NCI-H146 treated with DMSO at 0.1 percent for 48 hours (cell line): ENCODE measurements at regions not wholly inside any gene's neighbourhood (a gene's known extent, or its start where the extent isn't known, plus 50 kb on each side); places are given as distances from the start of the nearest gene placed in this dataset.
A peak's percentile ranks its signal among the peaks of the same experiment; 100 is the strongest.

Experiments used
- DNase-seq: peaks from one replicate; lab custom pipeline; 2025; ENCODE audit not compliant: unreplicated experiment; lab: John Stamatoyannopoulos, UW

DNA sequence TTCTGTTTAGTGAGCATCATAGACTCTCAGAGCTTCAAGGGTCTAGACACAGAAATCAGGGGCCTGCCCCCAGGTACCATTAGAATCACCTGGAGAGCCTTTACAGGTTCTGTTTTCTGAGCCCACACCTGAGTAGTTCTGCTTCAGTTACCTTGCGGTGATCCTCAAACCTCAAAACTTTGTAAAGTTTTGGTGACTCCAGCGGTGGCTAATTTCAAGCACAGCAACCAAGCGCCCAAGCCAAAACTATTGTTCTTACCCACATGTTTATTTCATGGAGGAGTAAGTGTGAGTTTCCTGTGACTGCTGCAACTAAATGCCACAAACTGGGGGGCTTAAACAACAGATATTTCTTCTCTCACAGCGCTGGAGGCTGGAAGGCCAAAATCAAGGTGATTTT is 108.9 kb downstream of the FOXD1 start:
- no peak for DNase-seq

DNA sequence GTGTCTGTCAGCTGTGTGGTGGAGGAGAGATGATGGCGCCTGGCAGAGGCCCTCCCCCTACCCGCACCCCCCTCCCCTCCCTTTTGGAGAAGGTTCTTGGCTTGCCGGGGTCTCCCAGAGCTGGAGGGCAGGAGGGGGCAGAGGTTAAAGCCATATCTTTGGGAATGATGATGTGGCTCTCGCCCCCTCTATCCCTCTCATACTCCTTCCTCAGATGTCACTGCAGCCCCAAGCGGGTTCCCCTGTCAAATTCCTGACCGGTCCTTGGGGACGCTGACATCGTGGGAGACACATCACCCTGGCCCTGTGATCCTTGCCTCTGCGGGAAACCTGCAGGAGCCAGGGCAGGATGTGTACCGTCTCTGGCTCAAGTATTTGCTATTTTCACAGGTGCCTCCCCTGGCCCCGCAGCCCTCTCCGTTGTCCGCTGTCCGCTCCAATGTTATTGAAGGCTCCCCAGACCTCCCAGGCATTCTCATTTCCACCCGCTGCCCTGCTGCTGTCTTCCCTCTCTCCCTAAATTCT is 109.5 kb downstream of the FOXD1 start:
- no peak for DNase-seq

DNA sequence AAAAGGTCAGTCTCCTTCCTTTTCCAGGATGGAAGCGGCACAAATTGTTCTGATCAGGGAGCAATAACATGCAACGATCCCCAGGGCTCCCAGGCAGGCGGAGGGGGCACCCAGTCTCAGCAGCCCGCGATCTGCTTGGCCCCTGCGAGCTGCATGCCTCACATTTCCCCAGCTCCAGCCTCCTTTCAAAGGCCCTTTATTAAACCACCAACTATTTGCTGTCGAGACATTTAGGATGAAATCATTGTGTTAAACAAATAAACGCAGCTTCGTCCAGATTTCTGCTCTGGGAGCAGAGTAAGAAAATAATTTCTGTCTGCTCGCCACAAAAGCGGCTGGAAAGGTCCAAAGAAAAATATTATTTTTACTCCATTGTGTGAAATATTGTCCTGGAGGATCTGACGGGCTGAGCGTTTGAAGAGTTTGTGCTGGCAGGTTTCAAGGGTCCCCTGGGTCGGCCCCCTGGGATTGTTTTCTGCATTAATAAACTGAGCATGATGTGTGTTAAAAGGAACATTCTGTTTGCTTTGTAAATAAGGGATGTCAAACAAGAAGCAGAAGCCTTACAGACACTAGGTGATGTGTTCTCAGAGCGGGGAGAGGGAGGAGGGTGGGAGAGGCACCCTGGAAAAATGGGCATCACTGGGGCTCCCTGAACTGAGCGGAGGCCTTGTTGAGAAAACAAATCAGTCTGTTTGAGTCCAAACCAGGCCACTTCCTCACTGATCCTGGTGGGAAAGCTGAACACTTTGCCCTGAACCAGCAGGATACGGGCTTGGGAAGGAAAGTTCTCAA is 110.1 kb downstream of the FOXD1 start:
- DNase-seq: peak; percentile 32

DNA sequence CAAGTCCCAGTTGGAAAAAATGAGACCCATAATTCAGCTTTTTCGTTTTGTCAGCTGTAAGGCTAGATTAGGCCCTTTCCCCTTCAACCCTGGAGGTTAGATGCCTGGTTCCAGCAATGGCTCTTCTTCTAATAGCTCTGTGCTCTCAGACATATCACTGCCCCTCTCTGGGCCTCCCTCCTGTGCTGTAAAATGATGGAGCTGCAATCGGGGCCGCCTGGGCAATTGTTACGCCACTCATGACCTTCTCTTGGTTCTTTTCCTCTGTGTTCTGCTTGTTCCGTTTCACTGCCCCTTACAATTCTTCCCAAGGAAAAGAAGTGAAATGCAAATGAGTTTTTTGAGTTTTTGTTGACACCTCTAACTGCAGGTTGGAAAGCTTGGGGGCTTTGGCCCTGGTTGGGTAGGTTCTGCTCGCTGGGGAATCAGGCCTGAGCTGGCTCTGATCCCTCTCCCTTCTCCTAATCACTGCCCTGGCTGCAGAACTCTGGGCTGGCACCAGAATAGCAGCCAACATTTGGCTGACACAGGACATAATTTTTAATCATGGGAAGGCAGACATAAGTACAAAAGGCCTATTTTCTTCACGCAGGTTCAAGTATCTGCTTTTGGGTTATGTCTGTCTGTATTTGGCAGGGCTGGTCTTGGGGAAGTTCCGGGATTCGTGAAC is 110.9 kb downstream of the FOXD1 start:
- no peak for DNase-seq

DNA sequence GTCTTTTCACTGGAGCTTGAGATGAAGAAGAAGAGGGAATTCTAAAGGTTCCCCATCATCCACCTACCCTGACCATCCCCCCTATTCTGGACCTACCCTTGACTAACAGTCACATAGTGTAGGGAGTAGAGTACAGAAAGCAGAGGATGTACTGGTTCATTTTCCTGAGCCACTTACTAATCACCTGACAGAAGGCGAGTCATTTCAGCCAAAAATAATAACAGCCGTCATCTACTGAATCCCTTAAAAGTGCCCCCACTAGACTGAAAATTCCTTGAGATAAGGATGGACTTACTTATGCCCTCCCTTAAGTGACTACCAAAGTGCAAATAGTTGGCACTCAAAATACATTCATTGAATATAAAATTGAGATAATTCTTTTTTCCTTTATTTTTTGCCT is 112.2 kb downstream of the FOXD1 start:
- no peak for DNase-seq

DNA sequence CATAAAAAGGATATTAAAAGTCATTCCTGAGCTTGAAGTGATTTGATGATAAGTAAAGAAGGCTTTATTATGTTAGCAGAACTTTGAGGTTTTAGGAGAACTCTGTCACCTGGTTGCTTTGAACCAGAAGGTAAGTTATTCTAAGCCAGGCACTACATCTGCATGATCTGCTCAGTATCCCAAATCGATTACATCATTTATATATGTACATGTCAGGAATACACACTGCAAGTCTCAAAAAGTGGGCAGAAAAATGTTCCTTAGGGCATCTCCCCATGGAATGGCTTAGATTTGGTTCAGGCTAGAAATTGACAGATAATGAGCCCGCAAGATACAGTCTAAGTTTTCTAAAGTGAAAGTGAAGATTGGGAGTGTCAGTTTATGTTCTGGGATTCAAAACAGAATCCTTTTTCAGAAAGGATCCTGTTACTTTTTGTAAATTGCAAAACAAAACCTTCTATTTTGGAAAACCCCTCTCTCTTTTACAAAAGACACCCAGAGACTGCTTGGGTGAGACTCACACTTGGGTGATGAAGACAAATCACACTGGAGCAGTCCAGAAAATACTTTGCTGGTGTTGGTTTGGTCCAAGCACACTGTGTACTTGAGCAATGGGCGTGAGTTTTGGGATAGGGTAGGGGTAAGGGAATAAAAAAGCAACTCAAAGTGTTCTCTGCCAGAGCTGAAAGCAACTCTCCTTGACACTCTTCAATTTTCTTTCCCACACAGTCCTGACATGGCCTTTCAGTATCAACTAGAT is 114.5 kb downstream of the FOXD1 start:
- no peak for DNase-seq

DNA sequence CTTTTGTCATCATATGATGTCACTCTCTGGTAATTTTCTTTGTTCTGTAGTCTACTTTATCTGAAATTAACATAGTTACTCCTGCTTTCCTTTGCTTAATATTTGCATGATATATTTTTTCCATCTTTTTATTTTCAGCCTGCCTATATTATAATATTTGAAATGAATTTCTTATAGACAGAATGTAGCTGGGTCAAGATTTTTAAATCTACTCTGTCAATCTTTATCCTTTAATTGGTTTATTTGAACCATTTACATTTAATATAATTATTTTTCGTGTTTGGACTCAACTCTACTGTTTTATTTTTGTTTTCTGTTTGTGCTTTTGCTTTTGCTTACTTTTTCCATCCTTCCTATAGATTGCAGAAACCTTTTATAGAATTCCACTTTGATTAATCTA is 118.0 kb downstream of the FOXD1 start:
- DNase-seq: no peak

DNA sequence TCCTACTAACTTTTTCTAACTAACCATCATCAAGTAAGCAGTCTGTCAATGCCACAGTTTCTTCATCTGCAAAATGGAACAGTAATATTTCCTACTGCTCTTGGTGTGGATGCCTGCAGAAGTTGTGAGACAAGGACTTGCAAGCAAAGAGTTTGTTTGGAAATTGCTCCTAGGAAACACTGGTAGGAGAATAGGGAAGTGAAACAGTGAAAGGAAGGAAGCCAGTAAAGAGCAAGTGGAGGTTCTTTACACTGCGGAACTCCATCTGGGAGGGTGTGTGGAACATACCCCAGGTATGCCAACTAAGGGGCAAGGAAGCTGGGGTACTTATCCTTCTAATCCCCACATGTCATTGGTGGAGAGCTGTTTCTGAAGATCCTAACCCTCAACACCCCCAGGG is 119.9 kb downstream of the FOXD1 start:
- DNase-seq: no peak

DNA sequence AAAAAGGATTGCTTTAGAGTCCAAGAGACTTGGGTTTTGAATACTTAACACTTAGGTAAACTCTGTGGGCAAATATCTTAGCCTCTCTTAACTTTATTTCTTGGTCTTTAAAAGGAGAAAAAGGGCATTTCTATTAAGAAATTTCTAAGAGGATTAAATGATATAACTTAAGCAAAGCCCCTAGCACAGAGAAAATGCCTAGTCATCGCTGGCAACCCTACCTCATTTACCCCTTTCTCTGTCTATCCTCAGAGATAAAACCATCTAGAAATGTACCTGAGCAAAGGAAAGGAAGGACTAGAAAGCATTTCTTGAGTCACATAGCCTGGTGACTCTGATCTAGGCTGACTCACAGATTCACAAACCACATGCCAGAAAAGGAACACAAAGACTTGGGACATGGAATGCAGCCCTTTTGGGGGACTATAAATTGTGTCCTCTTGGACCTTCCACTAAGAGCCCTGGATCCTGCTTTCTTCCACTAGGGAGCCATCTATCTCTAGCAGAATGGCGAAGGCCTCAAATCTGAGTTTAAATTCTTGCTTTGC is 120.6 kb downstream of the FOXD1 start:
- no peak for DNase-seq

DNA sequence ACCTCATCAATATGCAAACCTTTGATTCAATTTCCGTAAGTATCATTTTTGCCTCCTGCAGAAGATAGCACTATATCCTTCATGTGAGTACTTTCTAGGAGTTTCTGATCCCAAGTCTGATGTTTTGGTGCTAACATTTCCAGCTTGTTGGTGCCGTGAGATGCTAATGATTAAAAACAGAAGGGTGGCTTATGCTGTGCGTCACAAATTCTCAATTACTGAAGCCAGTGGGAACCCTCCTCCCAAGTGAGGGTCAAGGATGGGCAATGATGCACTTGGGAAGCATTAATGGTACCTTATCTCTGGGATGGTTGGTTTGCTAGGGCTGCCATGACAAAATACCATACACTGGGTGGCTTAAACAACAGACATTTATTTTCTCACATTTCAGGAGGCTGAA is 123.0 kb downstream of the FOXD1 start:
- no peak for DNase-seq

DNA sequence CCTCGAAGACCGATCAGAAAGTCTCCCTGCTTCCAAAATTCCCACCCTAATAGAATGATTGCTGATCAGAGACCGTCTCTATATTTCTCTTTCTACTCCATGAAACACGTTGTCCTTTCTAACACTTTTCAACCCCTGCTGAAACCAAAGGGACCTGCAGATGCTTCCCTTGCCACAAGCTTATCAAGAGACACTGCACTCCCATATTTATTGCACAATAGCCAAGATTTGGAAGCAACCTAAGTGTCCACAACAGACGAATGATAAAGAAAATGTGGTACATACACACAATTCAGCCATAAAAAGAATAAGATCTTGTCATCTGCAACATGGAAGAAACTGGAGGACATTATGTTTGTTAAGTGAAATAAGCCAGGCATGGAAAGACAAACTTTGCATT is 125.1 kb downstream of the FOXD1 start:
- DNase-seq: no peak

DNA sequence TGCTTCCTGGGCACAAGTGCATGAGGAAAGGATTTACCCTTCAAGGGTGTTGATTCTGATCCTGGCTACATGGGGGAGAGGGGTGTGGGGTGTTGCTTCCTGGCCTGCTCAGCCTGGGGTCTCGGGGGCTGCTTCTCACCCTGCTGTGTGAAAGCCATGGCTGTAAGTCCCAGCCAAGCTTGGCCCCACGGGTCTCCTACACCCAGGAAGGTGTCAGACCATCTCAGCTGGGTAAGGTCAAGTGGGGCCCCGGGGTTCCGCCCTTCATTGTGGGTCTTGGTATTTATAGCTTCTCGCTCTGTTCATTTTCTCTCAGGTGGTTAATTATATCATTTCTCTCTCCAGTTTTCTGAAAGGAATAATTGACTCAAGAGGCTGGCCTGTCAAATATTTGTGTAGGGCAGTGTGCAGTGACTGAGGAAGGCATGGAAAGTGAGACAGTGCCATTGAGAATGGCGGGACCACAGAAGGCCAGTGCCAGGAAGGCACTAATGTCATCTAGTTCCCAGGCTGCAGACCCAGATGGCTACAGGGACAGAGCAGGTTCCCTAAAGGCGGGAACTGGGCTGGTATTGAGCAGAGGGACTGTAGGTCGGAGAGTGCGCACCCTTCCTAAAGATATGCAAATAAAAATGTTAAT is 126.0 kb downstream of the FOXD1 start:
- peak; percentile 69 for DNase-seq

DNA sequence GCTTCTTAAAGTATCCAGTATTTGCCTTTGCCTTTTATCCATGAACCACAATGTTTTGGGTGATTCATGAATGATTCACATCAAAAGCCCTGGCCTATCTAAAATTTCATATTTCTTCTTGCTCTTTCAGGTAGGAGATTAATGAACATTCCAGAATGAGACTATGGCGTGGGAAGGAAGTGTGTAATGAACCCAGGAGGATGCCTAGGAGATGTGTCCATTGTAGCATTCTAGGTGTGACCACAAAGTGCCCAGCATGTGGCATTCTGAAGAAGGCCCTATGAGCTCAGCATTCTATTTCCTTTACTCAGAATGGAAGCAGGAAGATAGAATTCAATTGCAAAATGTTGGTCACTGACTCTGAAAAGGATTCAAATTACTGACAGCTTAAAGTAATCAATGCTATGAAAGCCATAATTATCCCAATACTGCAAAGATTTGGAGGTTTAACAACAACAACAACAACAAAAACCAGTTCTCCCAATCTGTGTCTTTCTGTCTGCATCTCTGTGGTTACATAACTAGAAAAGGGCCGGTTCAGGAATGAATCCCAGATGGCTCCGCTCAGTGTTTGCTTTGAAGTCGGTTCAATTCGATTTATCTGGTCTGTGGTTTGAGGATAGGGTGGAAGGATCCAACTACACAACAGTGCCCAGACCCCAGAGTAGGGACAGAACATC is 126.7 kb downstream of the FOXD1 start:
- peak; percentile 28 for DNase-seq

DNA sequence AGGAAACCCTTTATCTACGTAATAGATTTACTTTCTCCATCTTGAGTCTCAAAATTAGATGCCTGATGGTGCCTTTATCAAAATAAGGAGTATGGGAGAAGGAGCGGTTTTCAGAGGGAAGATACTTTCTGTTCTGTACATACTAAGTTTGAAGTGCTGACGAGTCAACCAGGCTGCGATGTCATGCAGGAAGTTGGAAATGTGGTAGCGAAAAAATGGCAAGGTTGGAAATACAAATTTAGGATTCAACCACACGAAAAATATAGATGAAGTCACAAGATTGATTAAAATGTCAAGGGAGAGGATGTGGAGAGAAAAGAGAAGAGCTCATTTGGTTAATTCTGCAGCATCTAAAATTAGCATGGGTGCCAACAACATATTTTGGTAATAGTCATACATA is 129.5 kb downstream of the FOXD1 start:
- DNase-seq: no peak

DNA sequence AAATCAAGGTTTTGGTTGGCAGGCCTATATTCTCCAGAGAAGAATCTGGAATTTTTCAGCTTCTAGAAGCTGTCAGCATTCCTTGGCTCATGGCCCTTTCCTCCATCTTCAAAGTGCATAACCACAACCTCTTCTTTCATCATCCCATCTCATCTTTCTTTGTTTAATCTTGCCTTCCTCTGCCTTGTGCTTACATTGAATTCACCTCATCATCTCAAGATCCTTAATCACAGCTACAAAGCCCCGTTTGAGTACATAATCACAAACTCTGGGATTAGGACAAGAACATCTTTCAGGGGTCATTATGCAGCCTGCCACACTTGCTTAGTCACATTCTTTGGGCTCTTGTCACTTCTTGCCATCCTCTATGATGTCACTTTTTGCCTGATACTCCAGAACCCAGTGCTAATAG is 130.3 kb downstream of the FOXD1 start:
- DNase-seq: no peak

DNA sequence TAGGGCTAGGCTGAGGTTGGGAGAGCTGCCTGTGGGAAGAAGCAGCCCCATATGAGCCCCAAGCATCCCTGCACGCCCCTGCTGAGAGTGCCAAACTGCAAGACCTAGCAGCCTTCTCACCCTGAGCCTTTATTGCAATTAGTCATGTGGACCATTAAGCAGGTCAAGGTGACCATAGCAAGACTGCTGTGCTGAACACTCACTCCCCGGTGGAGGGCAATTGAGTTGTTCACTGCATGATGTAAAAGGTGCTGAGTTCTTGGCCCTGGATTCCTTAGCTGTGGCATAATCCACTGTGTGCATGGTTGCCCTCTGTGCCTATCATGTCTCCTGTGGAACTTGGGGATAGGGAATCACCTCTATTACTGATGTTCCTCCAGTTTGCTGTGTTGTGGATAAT is 131.1 kb downstream of the FOXD1 start:
- DNase-seq: no peak

DNA sequence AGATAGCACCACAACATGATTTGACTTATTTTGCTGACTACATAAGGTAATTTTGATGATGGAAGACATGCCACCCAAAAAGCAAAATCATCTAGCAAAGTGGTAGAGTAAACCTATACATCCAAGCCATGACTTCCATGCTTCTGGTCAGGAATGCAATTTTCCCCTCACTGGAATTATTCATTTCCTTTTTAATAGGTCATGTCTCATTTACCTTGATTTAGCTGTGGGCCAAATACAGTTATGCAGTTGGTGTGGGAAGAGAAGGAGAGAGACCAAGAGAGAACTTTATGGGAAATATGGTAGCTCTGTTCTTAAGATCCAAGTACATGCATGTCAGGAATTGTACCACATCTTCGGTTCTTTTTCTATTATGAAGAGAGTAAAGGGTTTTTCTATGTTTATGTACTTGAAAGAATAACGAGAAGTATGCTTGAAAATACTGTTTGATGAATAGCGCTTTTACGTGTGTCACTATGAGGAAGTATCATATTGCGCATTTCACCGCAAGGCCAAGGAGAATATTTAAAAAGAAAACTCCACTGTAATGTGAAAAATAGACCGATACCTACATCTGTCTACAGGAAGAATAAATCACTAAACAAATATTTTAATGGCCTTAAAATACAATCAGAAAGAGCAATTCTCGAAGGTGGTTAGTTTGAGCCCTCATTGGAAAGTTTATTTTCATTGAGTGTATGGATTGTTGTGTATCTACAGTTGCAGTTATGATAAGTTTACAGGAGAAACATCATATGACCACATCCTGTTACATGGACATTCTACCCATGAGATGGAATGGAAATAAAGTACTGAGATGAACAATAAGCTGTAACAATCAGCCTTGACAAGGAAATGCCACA is 134.0 kb downstream of the FOXD1 start:
- DNase-seq: no peak

DNA sequence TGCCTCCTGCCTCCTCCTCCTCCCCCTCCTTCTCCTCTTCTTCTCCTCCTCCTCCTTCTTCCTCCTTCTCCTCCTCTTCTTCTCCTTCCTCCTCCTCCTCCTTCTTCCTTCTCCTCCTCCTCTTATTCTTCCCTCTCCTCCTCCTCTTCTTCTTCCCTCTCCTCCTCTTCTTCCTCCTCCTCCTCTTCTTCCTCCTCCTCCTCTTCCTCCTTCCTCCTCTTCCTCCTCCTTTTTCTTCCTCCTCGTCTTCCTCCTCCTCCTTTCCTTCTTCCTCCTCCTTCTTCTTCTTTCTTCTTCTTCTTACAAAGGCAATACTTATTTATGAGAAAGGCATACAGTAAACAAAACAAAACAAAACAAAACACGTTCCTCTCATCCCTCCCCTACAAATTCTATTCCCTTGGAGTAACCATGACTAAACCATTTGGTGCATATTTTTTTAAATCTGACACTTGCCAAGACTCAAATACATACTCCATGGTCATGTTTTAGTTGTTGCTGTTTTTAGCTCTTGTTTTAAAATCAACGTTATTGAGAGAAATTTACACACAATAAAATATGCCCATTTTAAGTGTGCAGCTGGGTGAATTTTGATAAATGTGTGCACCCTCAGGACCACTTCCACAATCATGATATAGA is 135.6 kb downstream of the FOXD1 start:
- DNase-seq: no peak
